Fibroblast of villous mesenchyme (primary cell): ENCODE measurements at regions not wholly inside any gene's neighbourhood (a gene's known extent, or its start where the extent isn't known, plus 50 kb on each side); places are given as distances from the start of the nearest gene placed in this dataset.
"Not testable (repeated sequence)": the region's sequence is repeated elsewhere in the genome, so short reads cannot be mapped to it uniquely, and the experiment has no call there.

Experiments used
- DNase-seq: peaks from one replicate; pipeline ENCODE4 v3.0.0-alpha.2; 2010; ENCODE audit warnings: low read depth
- H3K4me3 ChIP-seq: 2 replicates; pipeline ENCODE4 v1.5.1; 2011; ENCODE audit warnings: low read depth, mild to moderate bottlenecking, low read length
- TF ChIP-seq, protein P1 (sequence below): IDR thresholded peaks from 2 replicates; pipeline ENCODE4 v1.5.1; 2012; ENCODE audit warnings: low read depth, mild to moderate bottlenecking, low read length; ENCODE audit not compliant: insufficient read depth

DNA sequence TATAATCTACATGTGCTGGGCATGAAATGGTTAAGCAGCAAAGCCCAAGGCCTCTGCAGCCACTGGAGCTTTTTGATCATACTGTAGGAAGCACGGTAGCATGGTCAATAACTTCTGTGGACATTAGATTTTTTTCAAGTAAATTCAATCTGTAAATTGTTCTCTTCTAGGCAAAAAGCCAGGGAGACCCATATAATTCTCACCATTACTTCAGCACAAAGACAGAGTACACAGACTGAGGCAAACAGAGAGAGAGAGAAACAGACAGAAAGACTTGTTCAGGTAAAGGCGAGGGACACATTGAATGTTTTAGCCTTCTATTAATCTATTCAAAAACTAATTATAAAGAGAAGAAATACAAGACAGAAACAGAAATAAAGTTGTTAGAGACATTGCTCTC, 349.4 kb downstream of the RFC3 start:
- TF ChIP-seq, protein P1, sequence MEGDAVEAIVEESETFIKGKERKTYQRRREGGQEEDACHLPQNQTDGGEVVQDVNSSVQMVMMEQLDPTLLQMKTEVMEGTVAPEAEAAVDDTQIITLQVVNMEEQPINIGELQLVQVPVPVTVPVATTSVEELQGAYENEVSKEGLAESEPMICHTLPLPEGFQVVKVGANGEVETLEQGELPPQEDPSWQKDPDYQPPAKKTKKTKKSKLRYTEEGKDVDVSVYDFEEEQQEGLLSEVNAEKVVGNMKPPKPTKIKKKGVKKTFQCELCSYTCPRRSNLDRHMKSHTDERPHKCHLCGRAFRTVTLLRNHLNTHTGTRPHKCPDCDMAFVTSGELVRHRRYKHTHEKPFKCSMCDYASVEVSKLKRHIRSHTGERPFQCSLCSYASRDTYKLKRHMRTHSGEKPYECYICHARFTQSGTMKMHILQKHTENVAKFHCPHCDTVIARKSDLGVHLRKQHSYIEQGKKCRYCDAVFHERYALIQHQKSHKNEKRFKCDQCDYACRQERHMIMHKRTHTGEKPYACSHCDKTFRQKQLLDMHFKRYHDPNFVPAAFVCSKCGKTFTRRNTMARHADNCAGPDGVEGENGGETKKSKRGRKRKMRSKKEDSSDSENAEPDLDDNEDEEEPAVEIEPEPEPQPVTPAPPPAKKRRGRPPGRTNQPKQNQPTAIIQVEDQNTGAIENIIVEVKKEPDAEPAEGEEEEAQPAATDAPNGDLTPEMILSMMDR, result no peak
- DNase-seq, result no peak
- H3K4me3 ChIP-seq, result no peak overlapping the region

- no peak for DNase-seq
- TF ChIP-seq, protein P1, result no peak
- H3K4me3 ChIP-seq, result no peak overlapping the region
Observed at GRCh38 chr13:34172048-34172447, 354.1 kb downstream of the RFC3 start.

GRCh38 chr13:34174671-34175145, 356.8 kb downstream of the RFC3 start:
- H3K4me3 ChIP-seq, result no peak overlapping the region
- TF ChIP-seq, protein P1, result no peak
- peak; percentile 85 for DNase-seq

GRCh38 chr13:34175551-34175950, 357.6 kb downstream of the RFC3 start:
- DNase-seq, result no peak
- TF ChIP-seq, protein P1, result no peak
- H3K4me3 ChIP-seq, result no peak overlapping the region

- TF ChIP-seq, protein P1, result no peak
- no peak for DNase-seq
- H3K4me3 ChIP-seq, result no peak overlapping the region
Observed at GRCh38 chr13:34176633-34177032, 358.7 kb downstream of the RFC3 start.

GRCh38 chr13:34179481-34179880, 361.5 kb downstream of the RFC3 start:
- no peak overlapping the region for H3K4me3 ChIP-seq
- DNase-seq, result no peak
- TF ChIP-seq, protein P1, result no peak

GRCh38 chr13:34179927-34180326, 362.0 kb downstream of the RFC3 start:
- H3K4me3 ChIP-seq, result no peak overlapping the region
- DNase-seq, result no peak
- TF ChIP-seq, protein P1, result no peak

GRCh38 chr13:34181256-34181655, 363.3 kb downstream of the RFC3 start:
- H3K4me3 ChIP-seq, DNase-seq: not testable (repeated sequence)
